VCaP (cell line): ENCODE measurements at regions not wholly inside any gene's neighbourhood (a gene's known extent, or its start where the extent isn't known, plus 50 kb on each side); places are given as distances from the start of the nearest gene placed in this dataset.

Experiments
- H3K27ac ChIP-seq: fragments of 450-650 bp; 2 replicates; pipeline ENCODE4 v1.5.1; 2017
- CTCF ChIP-seq: fragments of 450-650 bp; conservative IDR thresholded peaks from 2 replicates; pipeline ENCODE4 v1.5.1; 2017; ENCODE audit warnings: mild to moderate bottlenecking, moderate library complexity

- TF ChIP-seq CTCF, result no peak
- H3K27ac ChIP-seq, result no peak overlapping the region
These were observed 52.5 kb upstream of the SKAP2 start for GRCh38 chr7:26916779-26917320.

GRCh38 chr7:26916336-26916735 lies 51.9 kb upstream of the SKAP2 start:
- H3K27ac ChIP-seq, result no peak overlapping the region
- TF ChIP-seq CTCF, result no peak
